Activated T-cell treated with anti-CD3 and anti-CD28 coated beads for 48 hours (primary cell): ENCODE measurements at regions not wholly inside any gene's neighbourhood (a gene's known extent, or its start where the extent isn't known, plus 50 kb on each side); places are given as distances from the start of the nearest gene placed in this dataset.
"Not testable (repeated sequence)": the region's sequence is repeated elsewhere in the genome, so short reads cannot be mapped to it uniquely, and the experiment has no call there.

Experiments
- DNase-seq: peaks from one replicate; pipeline ENCODE4 v3.0.0-alpha.2; 2020; ENCODE audit warnings: low read depth

- DNase-seq, result no peak
Measured at GRCh38 chr1:200282497-200283122, 127.2 kb downstream of the ZNF281 start.

- no peak for DNase-seq
Measured at GRCh38 chr1:200281201-200281835, 128.5 kb downstream of the ZNF281 start.

GRCh38 chr1:200279810-200280411, 129.9 kb downstream of the ZNF281 start:
- no peak for DNase-seq

GRCh38 chr1:200275816-200276453, 133.9 kb downstream of the ZNF281 start:
- no peak for DNase-seq

- DNase-seq, result no peak
Measured at GRCh38 chr1:200275415-200275814, 134.4 kb downstream of the ZNF281 start.

- DNase-seq, result no peak
Measured at GRCh38 chr1:200274116-200274515, 135.7 kb downstream of the ZNF281 start.

- DNase-seq, result no peak
Measured at GRCh38 chr1:200272481-200273068, 137.3 kb downstream of the ZNF281 start.

- DNase-seq, result no peak
Measured at GRCh38 chr1:200269256-200269655, 140.6 kb downstream of the ZNF281 start.

- DNase-seq, result no peak
Measured at GRCh38 chr1:200267937-200268336, 141.9 kb downstream of the ZNF281 start.

- no peak for DNase-seq
Measured at GRCh38 chr1:200267458-200267857, 142.4 kb downstream of the ZNF281 start.

GRCh38 chr1:200266871-200267270, 143.0 kb downstream of the ZNF281 start:
- DNase-seq, result no peak

GRCh38 chr1:200265881-200266280, 144.0 kb downstream of the ZNF281 start:
- no peak for DNase-seq

GRCh38 chr1:200265104-200265503, 144.7 kb downstream of the ZNF281 start:
- no peak for DNase-seq

- no peak for DNase-seq
Measured at GRCh38 chr1:200263203-200263602, 146.6 kb downstream of the ZNF281 start.

- DNase-seq, result peak; percentile 12
Measured at GRCh38 chr1:200262326-200262965, 147.4 kb downstream of the ZNF281 start.

GRCh38 chr1:200260597-200261335, 149.1 kb downstream of the ZNF281 start:
- DNase-seq, result no peak

GRCh38 chr1:200258447-200259375, 151.1 kb downstream of the ZNF281 start:
- no peak for DNase-seq

- DNase-seq, result no peak
Measured at GRCh38 chr1:200257235-200257634, 152.6 kb downstream of the ZNF281 start.

GRCh38 chr1:200254602-200255001, 155.2 kb downstream of the ZNF281 start:
- not testable (repeated sequence) for DNase-seq

GRCh38 chr1:200253774-200254495, 155.9 kb downstream of the ZNF281 start:
- no peak for DNase-seq
